ENCODE measurements at regions not wholly inside any gene's neighbourhood (a gene's known extent, or its start where the extent isn't known, plus 50 kb on each side); places are given as distances from the start of the nearest gene placed in this dataset.

DNA sequence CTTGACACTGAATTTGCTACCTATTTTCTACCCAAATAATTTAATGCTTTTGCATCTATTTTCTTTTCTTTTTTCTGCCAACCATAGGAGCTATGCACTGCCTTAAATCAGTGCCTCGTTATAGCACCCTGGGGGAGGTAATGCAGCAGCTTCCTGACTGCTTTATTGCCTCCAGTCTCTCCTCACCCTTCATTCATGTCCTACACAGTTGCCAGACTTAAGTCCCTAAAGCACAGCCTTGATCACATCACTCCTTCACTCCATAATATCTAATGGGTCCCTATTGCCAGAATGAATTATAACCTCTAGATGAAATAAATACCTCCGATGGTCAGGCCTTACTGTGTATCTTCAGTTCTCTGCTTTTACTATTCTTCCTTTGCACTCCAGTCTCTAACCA, 211.2 kb upstream of the GLRA1 start:
- TF ChIP-seq, protein P1, sequence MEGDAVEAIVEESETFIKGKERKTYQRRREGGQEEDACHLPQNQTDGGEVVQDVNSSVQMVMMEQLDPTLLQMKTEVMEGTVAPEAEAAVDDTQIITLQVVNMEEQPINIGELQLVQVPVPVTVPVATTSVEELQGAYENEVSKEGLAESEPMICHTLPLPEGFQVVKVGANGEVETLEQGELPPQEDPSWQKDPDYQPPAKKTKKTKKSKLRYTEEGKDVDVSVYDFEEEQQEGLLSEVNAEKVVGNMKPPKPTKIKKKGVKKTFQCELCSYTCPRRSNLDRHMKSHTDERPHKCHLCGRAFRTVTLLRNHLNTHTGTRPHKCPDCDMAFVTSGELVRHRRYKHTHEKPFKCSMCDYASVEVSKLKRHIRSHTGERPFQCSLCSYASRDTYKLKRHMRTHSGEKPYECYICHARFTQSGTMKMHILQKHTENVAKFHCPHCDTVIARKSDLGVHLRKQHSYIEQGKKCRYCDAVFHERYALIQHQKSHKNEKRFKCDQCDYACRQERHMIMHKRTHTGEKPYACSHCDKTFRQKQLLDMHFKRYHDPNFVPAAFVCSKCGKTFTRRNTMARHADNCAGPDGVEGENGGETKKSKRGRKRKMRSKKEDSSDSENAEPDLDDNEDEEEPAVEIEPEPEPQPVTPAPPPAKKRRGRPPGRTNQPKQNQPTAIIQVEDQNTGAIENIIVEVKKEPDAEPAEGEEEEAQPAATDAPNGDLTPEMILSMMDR (IDR thresholded peaks at IDR 0.05), result no peak
- TF ChIP-seq ZFX (IDR thresholded peaks at IDR 0.05; ENCODE audit: borderline replicate concordance), result no peak

Measured in 22Rv1 (cell line).